HG03097 (cell line): ENCODE measurements at regions not wholly inside any gene's neighbourhood (a gene's known extent, or its start where the extent isn't known, plus 50 kb on each side); places are given as distances from the start of the nearest gene placed in this dataset.
"Not testable (repeated sequence)": the region's sequence is repeated elsewhere in the genome, so short reads cannot be mapped to it uniquely, and the experiment has no call there.

Source experiments
- ATAC-seq: cut with Tn5 transposase; IDR thresholded peaks from one replicate; pipeline ENCODE4 v1.9.1; 2021; ENCODE audit not compliant: unreplicated experiment, low FRiP score

GRCh38 chr15:35286721-35287120 lies 201.6 kb upstream of the NANOGP8 start:
- no peak for ATAC-seq

DNA sequence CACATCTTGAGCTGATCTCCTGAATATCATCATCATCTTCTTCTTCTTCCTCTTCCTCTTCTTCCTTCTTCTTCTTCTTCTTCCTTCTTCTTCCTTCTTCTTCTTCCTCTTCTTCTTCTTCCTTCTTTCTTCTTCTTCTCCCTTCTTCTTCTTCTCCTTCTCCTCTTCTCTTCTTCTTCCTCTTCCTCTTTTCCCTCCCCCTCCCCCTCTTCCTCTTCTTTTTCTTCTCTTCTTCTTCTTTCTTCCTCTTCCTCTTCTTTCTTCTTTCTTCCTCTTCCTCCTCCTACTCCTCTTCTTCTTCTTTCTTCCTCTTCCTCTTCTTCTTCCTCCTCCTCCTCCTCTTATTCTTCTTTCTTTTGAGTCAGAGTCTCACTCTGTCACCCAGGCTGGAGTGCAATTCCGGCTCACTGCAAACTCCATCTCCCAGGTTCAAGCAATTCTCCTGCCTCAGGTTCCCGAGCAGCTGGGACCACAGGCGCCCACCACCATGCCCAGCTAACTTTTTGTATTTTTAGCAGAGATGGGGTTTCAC lies 197.9 kb upstream of the NANOGP8 start:
- ATAC-seq, result no peak

DNA sequence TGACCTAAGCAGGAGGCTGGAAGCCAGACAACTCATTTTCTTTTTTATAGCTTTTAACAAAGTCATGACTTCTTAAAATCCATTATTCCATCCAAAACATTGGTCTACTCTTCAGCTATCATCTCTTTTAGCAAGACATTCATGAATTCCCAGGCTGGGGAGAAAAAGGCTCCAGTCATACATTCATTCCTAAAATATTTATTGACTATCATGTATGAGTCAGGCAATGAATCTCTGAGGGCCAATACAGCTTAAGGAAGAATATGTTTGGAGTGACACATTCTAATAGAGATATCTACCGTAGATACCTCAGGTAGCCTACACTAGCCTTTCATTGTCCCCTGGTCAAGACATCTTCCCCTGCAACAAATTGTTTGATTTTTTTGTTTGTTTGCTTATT lies 196.4 kb upstream of the NANOGP8 start:
- ATAC-seq, result no peak

GRCh38 chr15:35279811-35280210 lies 194.7 kb upstream of the NANOGP8 start:
- no peak for ATAC-seq

GRCh38 chr15:35271371-35272043 lies 186.4 kb upstream of the NANOGP8 start:
- ATAC-seq, result no peak

GRCh38 chr15:35260941-35261340 lies 175.8 kb upstream of the NANOGP8 start:
- no peak for ATAC-seq

GRCh38 chr15:35260274-35260673 lies 175.2 kb upstream of the NANOGP8 start:
- ATAC-seq, result not testable (repeated sequence)

DNA sequence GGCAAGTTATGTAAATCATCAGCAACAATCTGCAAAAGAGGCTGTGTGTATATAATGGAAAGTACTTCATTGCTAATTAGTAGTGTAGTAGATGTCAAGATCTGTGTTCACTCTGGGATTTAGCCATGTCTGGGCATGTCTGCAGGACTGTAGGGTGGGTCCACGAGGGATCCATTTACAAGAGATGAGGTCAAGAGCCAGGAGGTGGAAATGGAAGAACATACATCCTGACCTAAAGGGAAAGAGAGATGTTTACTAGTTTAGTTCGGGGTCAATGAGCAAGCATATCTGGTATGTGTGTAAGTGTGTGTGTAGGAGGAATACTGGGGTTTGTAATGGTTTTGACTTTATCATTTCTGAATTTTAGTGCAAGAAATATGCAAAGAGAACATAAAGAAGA lies 171.5 kb upstream of the NANOGP8 start:
- no peak for ATAC-seq

- no peak for ATAC-seq
These were observed 171.0 kb upstream of the NANOGP8 start for GRCh38 chr15:35256141-35256540.

DNA sequence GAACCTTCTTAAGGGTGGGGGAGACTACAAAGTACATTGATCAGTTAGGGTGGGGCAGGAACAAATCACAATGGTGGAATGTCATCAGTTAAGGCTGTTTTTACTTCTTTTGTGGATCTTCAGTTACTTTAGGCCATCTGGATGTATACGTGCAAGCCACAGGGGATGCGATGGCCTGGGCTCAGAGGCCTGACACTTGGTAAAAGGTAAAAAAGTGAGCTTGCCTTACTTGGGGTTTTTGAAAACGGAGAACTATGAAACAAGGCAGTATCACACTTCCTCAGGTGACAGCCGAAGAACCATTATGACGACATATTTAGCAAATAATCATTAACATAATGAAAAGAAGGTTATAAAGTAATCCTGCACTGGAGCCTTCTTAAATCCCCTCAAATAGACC lies 169.8 kb upstream of the NANOGP8 start:
- not testable (repeated sequence) for ATAC-seq

DNA sequence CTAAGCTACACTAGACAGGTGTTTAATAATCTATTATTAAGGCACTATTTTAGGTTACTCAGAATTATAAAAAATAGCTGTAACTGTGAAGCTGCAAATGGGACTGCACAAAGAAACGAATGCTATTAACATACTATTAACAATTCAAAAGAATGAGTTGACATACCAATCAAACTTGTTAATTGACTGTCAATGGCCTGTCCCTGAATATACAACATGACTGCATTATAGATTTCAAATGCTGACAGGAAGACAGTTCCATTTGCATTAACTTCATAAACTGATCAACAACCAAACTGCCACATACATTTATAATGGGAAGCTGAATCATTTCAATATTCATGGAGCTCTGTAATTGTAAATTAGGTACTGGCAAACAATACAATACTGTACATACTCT lies 169.0 kb upstream of the NANOGP8 start:
- ATAC-seq, result no peak

DNA sequence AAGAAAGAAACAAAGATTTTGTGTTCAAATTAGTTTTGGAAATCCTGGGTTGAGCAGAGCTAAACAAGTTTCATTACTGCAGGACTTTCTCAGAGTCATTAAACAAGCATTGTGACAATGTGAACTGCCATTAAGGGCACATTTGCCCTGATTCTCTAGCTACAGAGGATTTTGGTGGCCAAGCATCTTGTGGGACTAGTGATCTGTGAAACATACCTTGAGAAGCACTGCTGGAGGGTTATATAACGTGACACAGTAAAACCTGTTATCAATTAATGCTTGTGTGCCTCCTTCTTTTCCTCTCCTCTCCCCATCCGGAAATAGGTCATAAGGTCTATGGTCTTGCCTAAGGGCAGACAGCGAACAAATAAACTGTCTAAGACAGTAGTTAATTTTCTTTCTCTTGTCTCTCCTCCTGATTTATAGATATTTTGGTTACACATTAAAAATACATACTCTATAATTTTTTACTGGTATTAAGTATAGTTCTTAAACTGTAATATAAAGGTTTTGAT lies 167.3 kb upstream of the NANOGP8 start:
- no peak for ATAC-seq

DNA sequence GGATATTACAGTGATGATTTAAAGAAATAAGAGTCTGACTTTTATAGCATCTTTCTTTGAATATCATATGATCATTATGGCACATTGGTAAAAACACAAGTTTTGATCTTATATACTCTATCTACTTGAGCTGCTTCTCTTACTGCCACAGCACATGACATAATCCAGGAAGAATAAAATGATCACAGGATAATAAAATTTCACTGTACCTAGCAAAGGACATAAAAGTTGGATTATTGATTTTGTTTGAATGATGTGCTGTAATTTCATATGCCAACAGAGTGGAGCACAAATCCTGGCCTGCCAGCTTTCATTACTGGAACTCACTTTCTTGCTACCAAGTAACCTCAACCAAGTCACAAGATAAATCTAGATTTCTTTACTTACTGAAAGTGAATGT lies 162.1 kb upstream of the NANOGP8 start:
- no peak for ATAC-seq

DNA sequence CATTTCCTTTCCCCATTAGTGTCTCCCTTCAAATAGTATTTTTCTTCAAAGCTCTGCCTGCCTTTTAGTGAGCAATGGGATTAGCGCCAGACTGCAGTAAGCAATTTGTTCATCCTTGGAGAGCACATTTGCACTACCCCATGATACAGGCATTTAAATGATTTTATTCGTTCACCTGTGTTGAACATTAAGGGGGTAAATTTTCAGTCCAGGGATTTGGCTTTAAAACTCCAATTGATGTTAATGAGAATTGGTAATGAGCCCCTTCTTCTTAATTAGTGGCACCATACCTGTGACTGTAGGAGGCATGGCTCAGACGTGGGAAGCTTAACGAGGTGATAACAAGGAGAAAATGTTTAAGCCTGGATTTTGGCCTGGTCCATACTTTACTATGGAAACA lies 161.4 kb upstream of the NANOGP8 start:
- ATAC-seq, result no peak

DNA sequence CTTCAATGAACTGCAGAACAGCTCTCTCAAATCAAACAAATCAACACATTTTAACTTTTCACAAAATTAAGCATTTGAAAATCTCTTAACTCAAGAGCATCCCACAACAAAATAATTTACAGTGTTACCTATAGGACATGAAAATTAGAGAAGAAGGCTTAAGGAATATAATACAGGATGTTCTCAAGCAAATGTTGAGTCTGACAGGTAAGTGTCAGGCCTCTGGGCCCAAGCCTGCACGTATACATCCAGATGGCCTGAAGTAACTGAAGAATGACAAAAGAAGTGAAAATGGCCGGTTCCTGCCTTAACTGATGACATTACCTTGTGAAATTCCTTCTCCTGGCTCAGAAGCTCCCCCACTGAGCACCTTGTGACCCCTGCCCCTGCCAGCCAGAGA lies 160.6 kb upstream of the NANOGP8 start:
- ATAC-seq, result not testable (repeated sequence)

DNA sequence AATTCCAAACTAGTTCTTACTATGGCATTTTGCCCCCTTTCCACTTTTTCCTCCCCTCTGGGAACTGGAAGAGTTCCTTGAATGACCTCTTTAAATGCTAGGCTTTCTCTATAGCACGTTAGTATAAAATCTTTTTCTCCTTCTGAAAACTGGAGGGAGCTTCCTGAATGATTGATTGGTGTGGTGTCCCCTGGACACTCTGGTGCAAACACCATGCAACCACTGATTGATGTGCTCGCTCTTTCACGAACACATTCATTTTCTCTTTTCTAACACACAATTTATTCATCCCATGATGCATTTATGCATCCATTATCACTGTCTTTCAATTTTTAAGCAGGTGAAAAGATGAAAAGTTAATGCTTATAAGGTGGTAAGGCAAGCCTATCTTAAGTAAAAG lies 159.1 kb upstream of the NANOGP8 start:
- no peak for ATAC-seq

DNA sequence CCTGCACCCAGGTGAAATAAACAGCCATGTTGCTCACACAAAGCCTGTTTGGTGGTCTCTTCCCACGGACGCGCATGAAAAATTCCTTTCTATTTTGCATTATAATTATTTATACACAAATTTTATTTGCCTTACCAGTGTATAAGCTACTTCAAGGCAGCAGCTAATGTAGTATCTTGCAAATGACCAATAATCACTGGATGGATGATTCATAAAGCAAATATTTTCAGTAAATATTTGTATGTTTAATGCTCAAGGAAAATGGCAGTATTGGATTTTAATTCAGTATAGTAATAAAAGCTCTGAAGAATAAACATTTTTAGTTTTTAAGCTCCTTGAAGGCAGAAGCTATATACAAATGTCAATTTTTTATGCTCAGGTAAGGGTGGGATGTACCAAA lies 158.7 kb upstream of the NANOGP8 start:
- ATAC-seq, result no peak

- not testable (repeated sequence) for ATAC-seq
These were observed 154.6 kb upstream of the NANOGP8 start for GRCh38 chr15:35239693-35240092.

GRCh38 chr15:35238448-35238847 lies 153.4 kb upstream of the NANOGP8 start:
- not testable (repeated sequence) for ATAC-seq

DNA sequence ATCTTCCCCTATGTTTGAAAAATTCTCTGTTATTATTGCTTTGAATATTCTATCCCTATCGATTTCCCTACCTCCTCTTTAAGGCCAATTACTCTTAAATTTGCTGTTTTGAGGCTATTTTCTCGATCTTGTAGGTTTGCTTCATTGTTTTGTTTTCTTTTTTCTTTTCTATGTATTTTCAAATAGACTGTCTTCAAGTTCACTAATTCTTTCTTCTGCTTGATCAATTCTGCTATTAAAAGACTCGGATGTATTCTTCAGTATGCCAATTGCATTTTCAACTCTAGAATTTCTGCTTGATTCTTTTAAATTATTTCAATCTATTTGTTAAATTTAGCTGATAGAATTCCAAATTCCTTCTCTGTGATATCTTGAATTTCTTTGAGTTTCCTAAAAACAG lies 144.0 kb upstream of the NANOGP8 start:
- no peak for ATAC-seq

GRCh38 chr15:35218215-35218614 lies 133.1 kb upstream of the NANOGP8 start:
- ATAC-seq, result no peak

DNA sequence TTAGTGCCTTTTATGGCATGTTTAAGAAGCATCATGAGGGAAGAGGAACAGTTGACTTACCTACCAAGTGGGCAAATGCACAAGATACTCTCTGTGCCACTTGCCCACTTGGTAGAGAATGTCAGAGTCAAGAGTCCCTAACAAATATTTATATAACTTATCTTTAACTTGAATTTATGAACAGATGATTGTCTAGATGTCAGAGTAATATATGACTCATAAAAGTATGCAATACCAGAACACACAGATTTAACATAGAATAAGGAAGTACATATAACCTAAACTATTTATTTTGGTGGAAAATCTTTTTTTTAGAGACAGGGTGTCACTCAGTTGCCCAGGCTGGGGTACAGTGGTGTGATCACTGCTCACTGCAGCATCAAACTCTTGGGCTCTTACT lies 130.0 kb upstream of the NANOGP8 start:
- no peak for ATAC-seq
